H1 (cell line): ENCODE measurements at regions not wholly inside any gene's neighbourhood (a gene's known extent, or its start where the extent isn't known, plus 50 kb on each side); places are given as distances from the start of the nearest gene placed in this dataset.

Source experiments
- CTCF ChIA-PET: fragments of 300-600 bp; sonication (Branson Sonifier 250); formaldehyde crosslinking; loops from one replicate; lab custom pipeline; 2021; ENCODE audit not compliant: partially characterized antibody; lab: Charles Lee
- POLR2A ChIA-PET: fragments of 300-600 bp; sonication (Branson Sonifier 250); formaldehyde crosslinking; loops from one replicate; lab custom pipeline; 2021; ENCODE audit warnings: inconsistent platforms; ENCODE audit not compliant: partially characterized antibody; lab: Charles Lee
- DNase-seq, 2 experiments: peaks; one replicate each; pipeline versions ENCODE4 v3.0.0 to v3.0.0-alpha.2; 2010 to 2022; ENCODE audit warnings: low spot score in 2 of 2, low read depth in 1 of 2, mixed read lengths in 1 of 2
- FAIRE-seq: peaks from 2 replicates; lab custom pipeline; 2011; peaks lifted over from hg19 to GRCh38; lab: Jason Lieb, UNC
- H2AFZ ChIP-seq: 2 replicates; pipeline ENCODE4 v1.8.1; 2012; ENCODE audit warnings: low read length, inconsistent platforms
- H2AK5ac ChIP-seq: 2 replicates; pipeline ENCODE4 v1.6.1; 2013; ENCODE audit warnings: low read depth, low read length
- H2BK120ac ChIP-seq: replicated peaks from 2 replicates; pipeline ENCODE3; 2013; ENCODE audit warnings: low read depth, low read length, inconsistent platforms
- H2BK12ac ChIP-seq: 2 replicates; pipeline ENCODE4 v1.6.1; 2013; ENCODE audit warnings: low read depth, low read length
- H2BK15ac ChIP-seq: 2 replicates; pipeline ENCODE4 v1.6.1; 2013; ENCODE audit warnings: low read length
- H2BK20ac ChIP-seq: 2 replicates; pipeline ENCODE4 v1.6.1; 2013; ENCODE audit warnings: low read length
- H2BK5ac ChIP-seq: 2 replicates; pipeline ENCODE4 v1.6.1; 2013; ENCODE audit warnings: low read depth, low read length
- H3K14ac ChIP-seq: 2 replicates; pipeline ENCODE4 v1.6.1; 2013; ENCODE audit warnings: inconsistent platforms; ENCODE audit not compliant: insufficient read length
- H3K18ac ChIP-seq: 2 replicates; pipeline ENCODE4 v1.6.1; 2013; ENCODE audit warnings: low read length; ENCODE audit errors: extremely low read depth
- H3K23ac ChIP-seq: 2 replicates; pipeline ENCODE4 v1.6.1; 2013; ENCODE audit warnings: inconsistent platforms; ENCODE audit not compliant: insufficient read length
- H3K23me2 ChIP-seq: 2 replicates; pipeline ENCODE4 v1.6.1; 2013; ENCODE audit warnings: low read depth, low read length
- H3K27ac ChIP-seq: 2 replicates; pipeline ENCODE4 v1.6.1; 2011; ENCODE audit warnings: low read depth, low read length, inconsistent platforms
- H3K27me3 ChIP-seq, 4 experiments: replicated peaks in 1 of 4; 1 replicate in 1 of 4; 2 replicates in 3 of 4; pipeline versions ENCODE4 v1.6.1 to v1.8.1; 2011 to 2013; ENCODE audit warnings: low read length in 3 of 4, mild to moderate bottlenecking in 3 of 4, inconsistent platforms in 2 of 4, mixed read lengths in 2 of 4, moderate library complexity in 1 of 4; ENCODE audit not compliant: control insufficient read depth in 3 of 4, insufficient read depth in 3 of 4; ENCODE audit errors: extremely low read depth in 1 of 4
- H3K36me3 ChIP-seq, 4 experiments: 2 replicates each; pipeline versions ENCODE4 v1.6.1 to v1.8.1; 2011 to 2013; ENCODE audit warnings: mild to moderate bottlenecking in 4 of 4, low read length in 3 of 4, moderate library complexity in 2 of 4, control low read depth in 1 of 4, inconsistent platforms in 1 of 4; ENCODE audit not compliant: insufficient read depth in 4 of 4, control insufficient read depth in 2 of 4
- H3K4ac ChIP-seq: replicated peaks from 2 replicates; pipeline ENCODE3; 2013; ENCODE audit warnings: low read length, low read depth, mixed read lengths, inconsistent platforms; ENCODE audit not compliant: insufficient read length
- H3K4me1 ChIP-seq, 4 experiments: replicated peaks in 1 of 4; 1 replicate in 1 of 4; 2 replicates in 3 of 4; pipeline versions ENCODE4 v1.6.1 to v1.8.1; 2011 to 2013; ENCODE audit warnings: low read length in 3 of 4, inconsistent platforms in 2 of 4, mixed read lengths in 1 of 4; ENCODE audit not compliant: insufficient read depth in 4 of 4, control insufficient read depth in 3 of 4
- H3K4me2 ChIP-seq, 2 experiments: 2 replicates each; pipeline versions ENCODE4 v1.6.1 to v1.8.1; 2011 to 2013; ENCODE audit warnings: low read depth in 2 of 2, low read length in 2 of 2, control low read depth in 1 of 2, inconsistent platforms in 1 of 2, mild to moderate bottlenecking in 1 of 2; ENCODE audit not compliant: insufficient read depth in 1 of 2
- H3K4me3 ChIP-seq, 4 experiments: fragments of 200-600, 300-600 bp in 1 of 4; sonication (generic), shearing (Covaris generic), sonication (Bioruptor Twin) in 1 of 4; 2 replicates each; pipeline versions ENCODE4 v1.5.1 to v1.8.1; 2011 to 2016; ENCODE audit warnings: low read length in 4 of 4, low read depth in 3 of 4, control low read depth in 2 of 4, inconsistent platforms in 2 of 4, mild to moderate bottlenecking in 2 of 4, mixed read lengths in 1 of 4, moderate library complexity in 1 of 4; ENCODE audit not compliant: insufficient read depth in 2 of 4; ENCODE audit errors: extremely low read depth in 1 of 4
- H3K56ac ChIP-seq: replicated peaks from 2 replicates; pipeline ENCODE3; 2013; ENCODE audit warnings: low read depth, mild to moderate bottlenecking, mixed read lengths, low read length, inconsistent platforms; ENCODE audit not compliant: insufficient read length
- H3K79me1 ChIP-seq: 2 replicates; pipeline ENCODE4 v1.6.1; 2013; ENCODE audit warnings: low read depth, low read length, control low read depth
- H3K79me2 ChIP-seq, 2 experiments: 2 replicates each; pipeline versions ENCODE4 v1.6.1 to v1.8.1; 2012 to 2013; ENCODE audit warnings: low read length in 2 of 2, mild to moderate bottlenecking in 2 of 2, inconsistent platforms in 1 of 2; ENCODE audit not compliant: insufficient read depth in 2 of 2, control insufficient read depth in 1 of 2
- H3K9ac ChIP-seq, 4 experiments: replicated peaks in 1 of 4; 1 replicate in 1 of 4; 2 replicates in 3 of 4; pipeline versions ENCODE4 v1.6.1 to v1.8.1; 2011 to 2013; ENCODE audit warnings: low read depth in 3 of 4, low read length in 3 of 4, control low read depth in 2 of 4, mild to moderate bottlenecking in 2 of 4, moderate library complexity in 2 of 4, inconsistent platforms in 1 of 4; ENCODE audit errors: extremely low read depth in 1 of 4
- H3K9me3 ChIP-seq, 2 experiments: 2 replicates each; pipeline versions ENCODE4 v1.6.1 to v1.8.1; 2012 to 2013; ENCODE audit warnings: mild to moderate bottlenecking in 2 of 2, moderate library complexity in 2 of 2, control low read depth in 1 of 2, inconsistent platforms in 1 of 2, low read depth in 1 of 2, low read length in 1 of 2, mixed read lengths in 1 of 2; ENCODE audit not compliant: insufficient read depth in 2 of 2
- H4K20me1 ChIP-seq, 2 experiments: replicated peaks in 1 of 2; 2 replicates each; pipeline versions ENCODE3 to v1.8.1; 2011 to 2013; ENCODE audit warnings: inconsistent platforms in 2 of 2, low read length in 2 of 2, mild to moderate bottlenecking in 1 of 2; ENCODE audit not compliant: insufficient read depth in 2 of 2, control insufficient read depth in 1 of 2
- H4K5ac ChIP-seq: 2 replicates; pipeline ENCODE4 v1.6.1; 2013; ENCODE audit warnings: low read length, low read depth, mixed read lengths, inconsistent platforms; ENCODE audit not compliant: insufficient read length
- H4K8ac ChIP-seq: 2 replicates; pipeline ENCODE4 v1.8.0; 2013; ENCODE audit warnings: mild to moderate bottlenecking, moderate library complexity, low read length, inconsistent platforms; ENCODE audit not compliant: insufficient read depth; ENCODE audit errors: extremely low read depth
- H4K91ac ChIP-seq: replicated peaks from 2 replicates; pipeline ENCODE3; 2013; ENCODE audit warnings: low read length, mixed read lengths, inconsistent platforms; ENCODE audit not compliant: insufficient read length
- ATF3 ChIP-seq: IDR thresholded peaks from 2 replicates; pipeline ENCODE4 v1.6.1; 2011; ENCODE audit warnings: low read depth, mild to moderate bottlenecking, low read length; ENCODE audit not compliant: insufficient read depth
- CBX5 ChIP-seq: fragments of 300-800, 300-1000 bp; sonication (generic); IDR thresholded peaks from 2 replicates; pipeline ENCODE4 v1.7.1; 2016; ENCODE audit warnings: antibody characterized with exemption, low read length, low read depth
- KDM5A ChIP-seq: fragments of 200-600 bp; IDR thresholded peaks from 2 replicates; pipeline ENCODE4 v1.7.1; 2012; ENCODE audit warnings: mild to moderate bottlenecking, low read length, inconsistent platforms, mixed read lengths
- NRF1 ChIP-seq: IDR thresholded peaks from 2 replicates; pipeline ENCODE4 v1.6.1; 2011; ENCODE audit warnings: mild to moderate bottlenecking, low read depth, low read length, improper control_type of control experiment
- POLR2A ChIP-seq, 2 experiments: IDR thresholded peaks; 1 replicate in 1 of 2; 2 replicates in 1 of 2; pipeline ENCODE4 v1.6.1; 2011; ENCODE audit warnings: low read depth in 2 of 2, low read length in 2 of 2, mild to moderate bottlenecking in 2 of 2; ENCODE audit errors: control extremely low read depth in 1 of 2
- SIRT6 ChIP-seq: IDR thresholded peaks from one replicate; pipeline ENCODE4 v1.7.1; 2012; ENCODE audit warnings: low read length, inconsistent platforms
- SRF ChIP-seq: IDR thresholded peaks from 2 replicates; pipeline ENCODE4 v1.6.1; 2011; ENCODE audit warnings: mild to moderate bottlenecking, low read depth, low read length, moderate library complexity
- YY1 ChIP-seq: IDR thresholded peaks from 2 replicates; pipeline ENCODE4 v1.6.1; 2011; ENCODE audit warnings: low read depth, mild to moderate bottlenecking, low read length
- ZNF274 ChIP-seq: IDR thresholded peaks from 2 replicates; pipeline ENCODE4 v1.7.0; 2012; ENCODE audit warnings: low read length, borderline replicate concordance; ENCODE audit errors: extremely low read depth
- WGBS, 2 experiments: shearing (Covaris generic) in 1 of 2; methylation state at CpG; one replicate each; pipeline versions ENCODE4 v1.1.6 to v1.1.7; 2013 to 2015; ENCODE audit warnings: low lambda C conversion rate in 2 of 2, mixed read lengths in 2 of 2, inconsistent platforms in 1 of 2, low coverage in 1 of 2, missing lambda C conversion rate in 1 of 2; ENCODE audit not compliant: insufficient replicate concordance in 2 of 2, insufficient coverage in 1 of 2, insufficient read length in 1 of 2; ENCODE audit errors: extremely low coverage in 1 of 2, missing lambda C conversion rate in 1 of 2; 5-methylcytosine and 5-hydroxymethylcytosine counted together

DNA sequence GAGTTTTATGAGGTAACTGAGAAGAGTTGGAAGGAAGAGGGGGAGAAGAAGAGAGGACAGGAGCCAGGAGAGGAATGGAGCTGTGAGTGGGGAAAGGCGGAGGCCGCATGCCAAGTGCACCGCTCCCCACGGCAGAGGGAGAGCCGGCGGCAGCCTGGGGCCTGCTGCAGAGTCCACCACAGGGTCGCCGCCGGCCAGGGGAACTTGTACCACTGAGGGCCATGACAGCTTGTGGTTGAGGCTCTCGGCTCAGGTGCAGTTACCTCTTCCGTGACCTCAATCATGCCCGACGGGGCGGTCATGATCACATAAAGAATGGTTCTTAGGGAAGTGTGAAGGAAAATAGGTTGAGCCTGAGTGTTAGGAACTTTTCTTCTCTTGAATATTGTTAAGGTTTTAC is 325.0 kb downstream of the SNAPC1 start:
- Histone ChIP-seq H3K23me2 (no peaks in the 10 kb centered on the region), H3K4ac (no peak overlapping the region), H3K27ac (no peak overlapping the region), H3K18ac (no peak overlapping the region), H3K27me3 (no peaks in the 10 kb centered on the region), H3K79me2 (no peaks in the 10 kb centered on the region), H2BK15ac (no peak overlapping the region), H2AK5ac (no peak overlapping the region), H2BK20ac (no peak overlapping the region), H3K36me3 (no peaks in the 10 kb centered on the region), H3K4me1 (no peaks in the 10 kb centered on the region), H2BK12ac (no peak overlapping the region), H2BK5ac (no peak overlapping the region), H4K8ac (no peak overlapping the region), H2BK120ac (no peak overlapping the region), H3K23ac (no peak overlapping the region)
- CTCF ChIA-PET: interaction anchor here (1.1 to 1.2 kb wide), 2 partner anchors 39 to 162 kb away, joined by 3 to 4 read pairs; no protein-coding TSS in a partner anchor
- no peak for TF ChIP-seq POLR2A (IDR thresholded peaks at IDR 0.05; ENCODE audit: control extremely low read depth in 1 of 2, low read depth in 2 of 2, low read length in 2 of 2)
- no peak for TF ChIP-seq NRF1
- no peak for TF ChIP-seq SRF
- TF ChIP-seq YY1: no peak
- no peak for TF ChIP-seq SIRT6
- no peak for TF ChIP-seq KDM5A
- no peak for TF ChIP-seq CBX5
- no peak for TF ChIP-seq ZNF274
- TF ChIP-seq ATF3: no peak
- TF ChIP-seq, all 59 proteins: peak for 0
- Histone ChIP-seq H3K4me3 (no peak overlapping the region), H3K9ac (no peak overlapping the region), H3K4me2 (no peak overlapping the region), H3K56ac (no peak overlapping the region), H4K5ac (no peak overlapping the region), H3K9me3 (0 out of 4 replicates have a peak, but pooled peaks cover 2 to 7% of the 10 kb centered on the region in 2 experiments), H3K79me1 (no peaks in the 10 kb centered on the region), H2AFZ (no peak overlapping the region), H3K14ac (no peak overlapping the region), H4K91ac (no peak overlapping the region), H4K20me1 (no peaks in the 10 kb centered on the region)
- no peak for DNase-seq
- FAIRE-seq: no peak
- POLR2A ChIA-PET: no interaction called here
- WGBS, 2 experiments: 91% methylated on average over 14 of the region's 14 CpGs; no CpG with 5 or more reads in 1 of the 2 experiments
